Fibroblast of skin of right biceps (primary cell): ENCODE measurements at regions not wholly inside any gene's neighbourhood (a gene's known extent, or its start where the extent isn't known, plus 50 kb on each side); places are given as distances from the start of the nearest gene placed in this dataset.
A peak's percentile ranks its signal among the peaks of the same experiment; 100 is the strongest.

Source experiments
- DNase-seq: peaks from one replicate; pipeline ENCODE4 v3.0.0-alpha.2; 2013

DNA sequence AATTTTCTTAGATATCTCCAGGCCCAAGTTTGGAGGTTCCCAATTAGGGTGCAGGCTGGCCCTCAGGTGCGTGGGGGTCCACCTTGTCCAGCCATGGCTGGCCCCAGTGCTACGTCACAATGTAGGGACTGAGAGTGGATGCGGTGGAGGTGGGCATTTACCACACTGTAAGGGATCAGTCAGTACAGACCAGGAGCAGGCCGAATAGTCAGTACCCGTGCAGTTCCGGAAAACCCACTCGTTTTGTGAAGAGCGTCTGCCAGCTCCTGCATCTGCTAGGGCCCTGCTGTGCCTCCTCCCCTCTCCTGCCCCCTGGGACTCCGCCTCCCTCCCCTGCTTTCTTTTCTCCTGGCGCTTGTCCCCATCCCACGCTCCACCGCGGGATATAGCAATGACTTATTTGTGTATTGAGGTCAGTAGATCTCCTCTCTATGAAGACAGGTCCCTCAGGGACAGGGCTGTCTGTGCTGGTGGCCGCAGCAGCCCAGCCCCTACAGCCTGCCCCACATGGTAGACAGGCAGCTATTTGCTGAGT is 50.4 kb upstream of the SEPTIN5 start:
- DNase-seq: peak; percentile 59

DNA sequence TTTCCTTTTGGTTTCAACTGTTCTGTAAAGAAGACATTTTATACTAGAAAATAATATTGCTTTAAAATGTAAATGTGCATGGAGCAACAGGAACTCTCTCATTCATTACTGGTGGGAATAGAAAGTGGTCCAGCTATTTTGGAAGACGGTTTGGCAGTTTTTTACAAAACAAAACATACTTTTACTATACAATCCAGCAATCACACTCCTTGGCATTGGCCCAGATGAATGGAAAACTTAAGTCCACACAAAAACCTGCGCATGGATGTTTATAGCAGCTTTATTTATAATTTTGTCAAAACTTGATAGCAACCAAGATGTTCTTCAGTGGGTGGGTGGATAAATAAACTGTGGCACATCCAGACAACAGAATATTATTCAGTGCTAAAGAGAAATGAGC is 49.9 kb upstream of the SEPTIN5 start:
- DNase-seq: peak; percentile 8
